ENCODE measurements at regions not wholly inside any gene's neighbourhood (a gene's known extent, or its start where the extent isn't known, plus 50 kb on each side); places are given as distances from the start of the nearest gene placed in this dataset.
A peak's percentile ranks its signal among the peaks of the same experiment; 100 is the strongest.

- no peak overlapping the region for H4K91ac ChIP-seq (ENCODE audit: low read depth, low read length, poor library complexity)
- no peak overlapping the region for H3K14ac ChIP-seq (ENCODE audit: low read length)
- no peaks in the 10 kb centered on the region for H3K27me3 ChIP-seq (ENCODE audit: control insufficient read depth in 3 of 3, insufficient read depth in 3 of 3, low read depth in 1 of 3, low read length in 3 of 3)
- H3K4ac ChIP-seq (ENCODE audit: low read length): no peak overlapping the region
- no peak overlapping the region for H3K27ac ChIP-seq (replicated peaks; ENCODE audit: low read length)
- H3K4me1 ChIP-seq (ENCODE audit: control insufficient read depth in 2 of 2, insufficient read depth in 1 of 2, low read depth in 1 of 2, low read length in 2 of 2): peaks cover 0 to 2% of the 10 kb centered on the region in 2 donors
- H2BK12ac ChIP-seq (ENCODE audit: low read length): no peak overlapping the region
- H3K18ac ChIP-seq (ENCODE audit: low read length): no peak overlapping the region
- H3K79me1 ChIP-seq (ENCODE audit: low read depth, low read length): no peaks in the 10 kb centered on the region
- no peak overlapping the region for H2AK5ac ChIP-seq (ENCODE audit: low read depth, low read length)
- H2AFZ ChIP-seq (ENCODE audit: low read length): no peak overlapping the region
- H3K4me3 ChIP-seq (ENCODE audit: low read length in 2 of 2): no peak overlapping the region
- no CpG with 5 or more reads among the region's 2 CpGs for WGBS, 2 donors (ENCODE audit: extremely low coverage in 2 of 2, insufficient read length in 2 of 2, insufficient replicate concordance in 1 of 2)
- H2BK15ac ChIP-seq (ENCODE audit: low read length): no peak overlapping the region
- no peaks in the 10 kb centered on the region for H3K9me3 ChIP-seq (replicated peaks in 1 of 2; ENCODE audit: control insufficient read depth in 2 of 2, insufficient read depth in 1 of 2, low read depth in 1 of 2, low read length in 2 of 2)
- H2BK120ac ChIP-seq (ENCODE audit: low read depth, low read length): no peak overlapping the region
- H3K23ac ChIP-seq (ENCODE audit: low read depth, low read length, poor library complexity): no peak overlapping the region
- DNase-seq (ENCODE audit: low spot score): no peak
- no peak overlapping the region for H3K9ac ChIP-seq (ENCODE audit: low read depth, low read length, poor library complexity)
- H4K8ac ChIP-seq (ENCODE audit: low read depth, low read length): no peak overlapping the region
- H2BK5ac ChIP-seq (ENCODE audit: low read length): no peak overlapping the region
- no peaks in the 10 kb centered on the region for H3K36me3 ChIP-seq (replicated peaks in 1 of 2; ENCODE audit: control insufficient read depth in 2 of 2, insufficient read depth in 2 of 2, low read length in 2 of 2)
- no peak overlapping the region for H3K4me2 ChIP-seq (ENCODE audit: insufficient read depth, low read length, poor library complexity, severe bottlenecking)
Measured at GRCh38 chr13:106038752-106039151, 496.7 kb downstream of the EFNB2 start.

GRCh38 chr13:106036870-106037269 is 498.6 kb downstream of the EFNB2 start:
- DNase-seq (ENCODE audit: low spot score): no peak
- WGBS, 2 donors (ENCODE audit: extremely low coverage in 2 of 2, insufficient read length in 2 of 2, insufficient replicate concordance in 1 of 2): no CpG with 5 or more reads among the region's 6 CpGs

GRCh38 chr13:106034201-106034600 is 501.3 kb downstream of the EFNB2 start:
- H3K9ac ChIP-seq (ENCODE audit: low read depth, low read length, poor library complexity): no peak overlapping the region
- no peak overlapping the region for H4K8ac ChIP-seq (ENCODE audit: low read depth, low read length)
- H3K9me3 ChIP-seq (replicated peaks in 1 of 2; ENCODE audit: control insufficient read depth in 2 of 2, insufficient read depth in 1 of 2, low read depth in 1 of 2, low read length in 2 of 2): no peaks in the 10 kb centered on the region
- H3K23ac ChIP-seq (ENCODE audit: low read depth, low read length, poor library complexity): no peak overlapping the region
- no peak for DNase-seq (ENCODE audit: low spot score)
- H2BK120ac ChIP-seq (ENCODE audit: low read depth, low read length): no peak overlapping the region
- H2BK5ac ChIP-seq (ENCODE audit: low read length): no peak overlapping the region
- H3K36me3 ChIP-seq (replicated peaks in 1 of 2; ENCODE audit: control insufficient read depth in 2 of 2, insufficient read depth in 2 of 2, low read length in 2 of 2): no peaks in the 10 kb centered on the region
- no peak overlapping the region for H2BK12ac ChIP-seq (ENCODE audit: low read length)
- no peak overlapping the region for H3K4me3 ChIP-seq (ENCODE audit: low read length in 2 of 2)
- H3K27ac ChIP-seq (replicated peaks; ENCODE audit: low read length): no peak overlapping the region
- H2BK15ac ChIP-seq (ENCODE audit: low read length): no peak overlapping the region
- no peak overlapping the region for H3K18ac ChIP-seq (ENCODE audit: low read length)
- H3K4ac ChIP-seq (ENCODE audit: low read length): no peak overlapping the region
- no peak overlapping the region for H3K14ac ChIP-seq (ENCODE audit: low read length)
- no peak overlapping the region for H2AFZ ChIP-seq (ENCODE audit: low read length)
- H3K4me1 ChIP-seq (ENCODE audit: control insufficient read depth in 2 of 2, insufficient read depth in 1 of 2, low read depth in 1 of 2, low read length in 2 of 2): peaks cover 0 to 2% of the 10 kb centered on the region in 2 donors
- no peak overlapping the region for H4K91ac ChIP-seq (ENCODE audit: low read depth, low read length, poor library complexity)
- no CpG with 5 or more reads among the region's 6 CpGs for WGBS, 2 donors (ENCODE audit: extremely low coverage in 2 of 2, insufficient read length in 2 of 2, insufficient replicate concordance in 1 of 2)
- H3K4me2 ChIP-seq (ENCODE audit: insufficient read depth, low read length, poor library complexity, severe bottlenecking): no peak overlapping the region
- no peaks in the 10 kb centered on the region for H3K79me1 ChIP-seq (ENCODE audit: low read depth, low read length)
- H2AK5ac ChIP-seq (ENCODE audit: low read depth, low read length): no peak overlapping the region
- H3K27me3 ChIP-seq (ENCODE audit: control insufficient read depth in 3 of 3, insufficient read depth in 3 of 3, low read depth in 1 of 3, low read length in 3 of 3): no peaks in the 10 kb centered on the region

More at GRCh38 chr13:106036870-106037269, 498.6 kb downstream of the EFNB2 start:
- no peak overlapping the region for H2BK120ac ChIP-seq (ENCODE audit: low read depth, low read length)
- no peak overlapping the region for H2BK15ac ChIP-seq (ENCODE audit: low read length)
- H3K79me1 ChIP-seq (ENCODE audit: low read depth, low read length): no peaks in the 10 kb centered on the region
- H2BK12ac ChIP-seq (ENCODE audit: low read length): no peak overlapping the region
- no peak overlapping the region for H2BK5ac ChIP-seq (ENCODE audit: low read length)
- no peak overlapping the region for H3K27ac ChIP-seq (replicated peaks; ENCODE audit: low read length)
- peak overlapping the region; percentile 65 for H2AFZ ChIP-seq (ENCODE audit: low read length)
- peaks cover 0 to 2% of the 10 kb centered on the region in 2 donors for H3K4me1 ChIP-seq (ENCODE audit: control insufficient read depth in 2 of 2, insufficient read depth in 1 of 2, low read depth in 1 of 2, low read length in 2 of 2)
- H3K23ac ChIP-seq (ENCODE audit: low read depth, low read length, poor library complexity): no peak overlapping the region
- peak overlapping the region; percentile 57 for H3K18ac ChIP-seq (ENCODE audit: low read length)
- no peak overlapping the region for H3K9ac ChIP-seq (ENCODE audit: low read depth, low read length, poor library complexity)
- H3K14ac ChIP-seq (ENCODE audit: low read length): no peak overlapping the region
- H2AK5ac ChIP-seq (ENCODE audit: low read depth, low read length): no peak overlapping the region
- H3K9me3 ChIP-seq (replicated peaks in 1 of 2; ENCODE audit: control insufficient read depth in 2 of 2, insufficient read depth in 1 of 2, low read depth in 1 of 2, low read length in 2 of 2): no peaks in the 10 kb centered on the region
- H3K36me3 ChIP-seq (replicated peaks in 1 of 2; ENCODE audit: control insufficient read depth in 2 of 2, insufficient read depth in 2 of 2, low read length in 2 of 2): no peaks in the 10 kb centered on the region
- H4K91ac ChIP-seq (ENCODE audit: low read depth, low read length, poor library complexity): no peak overlapping the region
- H3K27me3 ChIP-seq (ENCODE audit: control insufficient read depth in 3 of 3, insufficient read depth in 3 of 3, low read depth in 1 of 3, low read length in 3 of 3): no peaks in the 10 kb centered on the region
- no peak overlapping the region for H4K8ac ChIP-seq (ENCODE audit: low read depth, low read length)
- no peak overlapping the region for H3K4me2 ChIP-seq (ENCODE audit: insufficient read depth, low read length, poor library complexity, severe bottlenecking)
- no peak overlapping the region for H3K4me3 ChIP-seq (ENCODE audit: low read length in 2 of 2)
- H3K4ac ChIP-seq (ENCODE audit: low read length): no peak overlapping the region

- Histone ChIP-seq H2AFZ (ENCODE audit: low read length) (peak overlapping the region; percentile 30), H3K23ac (ENCODE audit: low read depth, low read length, poor library complexity) (no peak overlapping the region), H3K4me2 (ENCODE audit: insufficient read depth, low read length, poor library complexity, severe bottlenecking) (no peak overlapping the region), H3K27me3 (ENCODE audit: control insufficient read depth in 3 of 3, insufficient read depth in 3 of 3, low read depth in 1 of 3, low read length in 3 of 3) (no peaks in the 10 kb centered on the region), H3K18ac (ENCODE audit: low read length) (no peak overlapping the region), H2BK15ac (ENCODE audit: low read length) (no peak overlapping the region), H3K9ac (ENCODE audit: low read depth, low read length, poor library complexity) (no peak overlapping the region), H4K91ac (ENCODE audit: low read depth, low read length, poor library complexity) (no peak overlapping the region), H4K8ac (ENCODE audit: low read depth, low read length) (no peak overlapping the region), H3K14ac (ENCODE audit: low read length) (no peak overlapping the region), H2AK5ac (ENCODE audit: low read depth, low read length) (no peak overlapping the region), H3K4ac (ENCODE audit: low read length) (no peak overlapping the region), H2BK12ac (ENCODE audit: low read length) (no peak overlapping the region), H3K79me1 (ENCODE audit: low read depth, low read length) (no peaks in the 10 kb centered on the region), H3K27ac (replicated peaks; ENCODE audit: low read length) (no peak overlapping the region), H3K4me1 (ENCODE audit: control insufficient read depth in 2 of 2, insufficient read depth in 1 of 2, low read depth in 1 of 2, low read length in 2 of 2) (peaks cover 0 to 2% of the 10 kb centered on the region in 2 donors), H2BK120ac (ENCODE audit: low read depth, low read length) (no peak overlapping the region), H3K9me3 (replicated peaks in 1 of 2; ENCODE audit: control insufficient read depth in 2 of 2, insufficient read depth in 1 of 2, low read depth in 1 of 2, low read length in 2 of 2) (no peaks in the 10 kb centered on the region), H2BK5ac (ENCODE audit: low read length) (no peak overlapping the region), H3K36me3 (replicated peaks in 1 of 2; ENCODE audit: control insufficient read depth in 2 of 2, insufficient read depth in 2 of 2, low read length in 2 of 2) (no peaks in the 10 kb centered on the region), H3K4me3 (ENCODE audit: low read length in 2 of 2) (no peak overlapping the region)
- no peak for DNase-seq (ENCODE audit: low spot score)
- no CpG with 5 or more reads among the region's 2 CpGs for WGBS, 2 donors (ENCODE audit: extremely low coverage in 2 of 2, insufficient read length in 2 of 2, insufficient replicate concordance in 1 of 2)
Measured at GRCh38 chr13:106033659-106034058, 501.8 kb downstream of the EFNB2 start.

Measured in neuronal stem cell (in vitro differentiated cells).